ENCODE measurements at regions not wholly inside any gene's neighbourhood (a gene's known extent, or its start where the extent isn't known, plus 50 kb on each side); places are given as distances from the start of the nearest gene placed in this dataset.

DNA sequence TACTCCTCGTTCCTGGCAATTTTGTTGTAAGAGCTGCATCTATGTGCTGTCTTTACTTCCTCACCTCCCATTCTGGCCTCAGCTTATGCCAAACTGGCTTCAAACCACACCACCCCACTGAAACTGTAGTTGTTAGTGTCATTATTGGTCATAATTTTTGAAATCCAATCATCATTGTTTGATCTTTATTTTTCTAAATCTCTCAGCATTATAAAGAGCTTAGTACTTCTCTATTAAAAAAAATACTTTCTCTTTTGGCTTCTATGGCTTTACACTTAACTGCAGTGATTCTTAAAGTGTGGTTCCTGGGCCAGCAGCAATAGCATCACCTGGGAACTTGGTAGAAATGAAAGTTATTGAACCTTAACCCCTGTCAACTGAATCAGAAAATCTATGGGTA, 83.5 kb upstream of the GRPR start:
- Histone ChIP-seq H3K9me3 (ENCODE audit: control insufficient read depth, low read depth, low read length) (no peaks in the 10 kb centered on the region), H2AFZ (ENCODE audit: control insufficient read depth, low read length) (no peak overlapping the region), H3K36me3 (ENCODE audit: control insufficient read depth in 2 of 2, extremely low read depth in 1 of 2, insufficient read depth in 2 of 2, low read length in 2 of 2) (no peaks in the 10 kb centered on the region), H3K27ac (ENCODE audit: control insufficient read depth, insufficient read depth, low read length) (no peak overlapping the region), H3K9me1 (ENCODE audit: control insufficient read depth, extremely low read depth, insufficient read depth, low read length) (no peaks in the 10 kb centered on the region), H3K4me1 (ENCODE audit: control insufficient read depth, extremely low read depth, insufficient read depth, low read length) (no peaks in the 10 kb centered on the region), H3K79me2 (ENCODE audit: control insufficient read depth, insufficient read depth, low read length) (no peaks in the 10 kb centered on the region), H4K20me1 (ENCODE audit: control insufficient read depth, extremely low read depth, insufficient read depth, low read length) (no peaks in the 10 kb centered on the region), H3K4me3 (ENCODE audit: control insufficient read depth in 2 of 3, extremely low read depth in 1 of 3, insufficient read depth in 2 of 3, low read depth in 1 of 3, low read length in 3 of 3) (no peak overlapping the region), H3K4me2 (ENCODE audit: control insufficient read depth, extremely low read depth, insufficient read depth, low read depth, low read length) (no peak overlapping the region), H3K27me3 (ENCODE audit: control insufficient read depth, extremely low read depth, insufficient read depth, low read length) (no peaks in the 10 kb centered on the region), H3K9ac (ENCODE audit: control insufficient read depth, extremely low read depth, insufficient read depth, low read length) (no peak overlapping the region)
- FAIRE-seq (no peak), DNase-seq (ENCODE audit: low read depth, low spot score) (no peak)
- dilution Hi-C loops (cut with MboI; ENCODE audit: extremely low pct_ligation_motif_present, low sequenced_read_pairs): no loop called here
- no peak for TF ChIP-seq EZH2 (IDR thresholded peaks at IDR 0.05; ENCODE audit: low read length)

DNA sequence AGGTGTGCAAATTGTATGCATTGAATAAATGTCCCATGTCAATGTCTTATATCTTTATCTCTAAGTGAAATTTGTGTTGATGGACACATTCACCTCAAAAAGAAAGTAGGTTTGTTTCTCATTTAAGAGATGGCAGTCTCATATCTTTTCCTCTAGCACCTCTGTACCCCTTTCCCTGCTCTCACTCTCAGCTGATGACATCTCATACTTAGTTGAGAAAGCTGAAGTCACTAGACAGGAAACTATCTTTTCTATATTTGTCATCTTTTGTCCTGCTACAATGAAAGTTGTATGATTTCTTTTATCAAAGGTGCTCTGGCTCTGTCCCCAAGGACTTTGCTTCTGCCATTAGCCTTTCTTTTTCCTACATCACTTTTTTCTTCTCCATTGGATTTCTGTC, 84.0 kb upstream of the GRPR start:
- no peaks in the 10 kb centered on the region for H3K4me1 ChIP-seq (ENCODE audit: control insufficient read depth, extremely low read depth, insufficient read depth, low read length)
- no peaks in the 10 kb centered on the region for H3K9me1 ChIP-seq (ENCODE audit: control insufficient read depth, extremely low read depth, insufficient read depth, low read length)
- no peaks in the 10 kb centered on the region for H3K36me3 ChIP-seq (ENCODE audit: control insufficient read depth in 2 of 2, extremely low read depth in 1 of 2, insufficient read depth in 2 of 2, low read length in 2 of 2)
- dilution Hi-C loops (cut with MboI; ENCODE audit: extremely low pct_ligation_motif_present, low sequenced_read_pairs): no loop called here
- no peaks in the 10 kb centered on the region for H4K20me1 ChIP-seq (ENCODE audit: control insufficient read depth, extremely low read depth, insufficient read depth, low read length)
- H3K27me3 ChIP-seq (ENCODE audit: control insufficient read depth, extremely low read depth, insufficient read depth, low read length): no peaks in the 10 kb centered on the region
- H3K9ac ChIP-seq (ENCODE audit: control insufficient read depth, extremely low read depth, insufficient read depth, low read length): no peak overlapping the region
- no peak overlapping the region for H3K4me3 ChIP-seq (ENCODE audit: control insufficient read depth in 2 of 3, extremely low read depth in 1 of 3, insufficient read depth in 2 of 3, low read depth in 1 of 3, low read length in 3 of 3)
- no peaks in the 10 kb centered on the region for H3K79me2 ChIP-seq (ENCODE audit: control insufficient read depth, insufficient read depth, low read length)
- H3K4me2 ChIP-seq (ENCODE audit: control insufficient read depth, extremely low read depth, insufficient read depth, low read depth, low read length): no peak overlapping the region
- H3K27ac ChIP-seq (ENCODE audit: control insufficient read depth, insufficient read depth, low read length): no peak overlapping the region
- TF ChIP-seq, protein P1, sequence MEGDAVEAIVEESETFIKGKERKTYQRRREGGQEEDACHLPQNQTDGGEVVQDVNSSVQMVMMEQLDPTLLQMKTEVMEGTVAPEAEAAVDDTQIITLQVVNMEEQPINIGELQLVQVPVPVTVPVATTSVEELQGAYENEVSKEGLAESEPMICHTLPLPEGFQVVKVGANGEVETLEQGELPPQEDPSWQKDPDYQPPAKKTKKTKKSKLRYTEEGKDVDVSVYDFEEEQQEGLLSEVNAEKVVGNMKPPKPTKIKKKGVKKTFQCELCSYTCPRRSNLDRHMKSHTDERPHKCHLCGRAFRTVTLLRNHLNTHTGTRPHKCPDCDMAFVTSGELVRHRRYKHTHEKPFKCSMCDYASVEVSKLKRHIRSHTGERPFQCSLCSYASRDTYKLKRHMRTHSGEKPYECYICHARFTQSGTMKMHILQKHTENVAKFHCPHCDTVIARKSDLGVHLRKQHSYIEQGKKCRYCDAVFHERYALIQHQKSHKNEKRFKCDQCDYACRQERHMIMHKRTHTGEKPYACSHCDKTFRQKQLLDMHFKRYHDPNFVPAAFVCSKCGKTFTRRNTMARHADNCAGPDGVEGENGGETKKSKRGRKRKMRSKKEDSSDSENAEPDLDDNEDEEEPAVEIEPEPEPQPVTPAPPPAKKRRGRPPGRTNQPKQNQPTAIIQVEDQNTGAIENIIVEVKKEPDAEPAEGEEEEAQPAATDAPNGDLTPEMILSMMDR (optimal IDR thresholded peaks at IDR 0.05 in 1 of 3, IDR thresholded peaks at IDR 0.05 in 1 of 3, conservative IDR thresholded peaks at IDR 0.05 in 1 of 3; ENCODE audit: extremely low read depth in 1 of 3, insufficient read depth in 2 of 3, low read length in 3 of 3): no peak
- no peak overlapping the region for H2AFZ ChIP-seq (ENCODE audit: control insufficient read depth, low read length)
- FAIRE-seq (no peak), DNase-seq (ENCODE audit: low read depth, low spot score) (no peak)
- H3K9me3 ChIP-seq (ENCODE audit: control insufficient read depth, low read depth, low read length): no peaks in the 10 kb centered on the region

DNA sequence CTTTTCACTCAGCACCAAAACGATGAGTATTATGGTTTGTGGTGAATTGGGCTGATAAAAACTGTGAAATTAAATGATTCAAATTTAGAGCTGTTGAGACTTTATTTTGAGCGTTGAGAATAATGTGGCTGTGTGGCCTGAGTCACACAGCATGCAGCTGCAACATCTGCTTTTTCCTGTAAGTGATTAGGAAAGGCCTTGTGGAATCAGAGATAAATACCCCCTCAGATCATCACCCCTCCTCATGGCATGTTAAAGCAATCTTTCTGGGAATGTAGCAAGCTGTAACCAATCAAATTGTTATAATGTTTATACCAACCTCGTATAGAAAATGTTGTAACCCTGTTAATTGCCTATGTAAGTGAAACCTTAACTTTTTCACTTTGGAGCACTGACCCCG, 90.0 kb upstream of the GRPR start:
- H2AFZ ChIP-seq (ENCODE audit: control insufficient read depth, low read length): no peak overlapping the region
- H3K79me2 ChIP-seq (ENCODE audit: control insufficient read depth, insufficient read depth, low read length): no peaks in the 10 kb centered on the region
- dilution Hi-C loops (cut with MboI; ENCODE audit: extremely low pct_ligation_motif_present, low sequenced_read_pairs): no loop called here
- no peaks in the 10 kb centered on the region for H3K36me3 ChIP-seq (ENCODE audit: control insufficient read depth in 2 of 2, extremely low read depth in 1 of 2, insufficient read depth in 2 of 2, low read length in 2 of 2)
- no peak overlapping the region for H3K4me2 ChIP-seq (ENCODE audit: control insufficient read depth, extremely low read depth, insufficient read depth, low read depth, low read length)
- H3K4me1 ChIP-seq (ENCODE audit: control insufficient read depth, extremely low read depth, insufficient read depth, low read length): no peaks in the 10 kb centered on the region
- no peak overlapping the region for H3K27ac ChIP-seq (ENCODE audit: control insufficient read depth, insufficient read depth, low read length)
- H4K20me1 ChIP-seq (ENCODE audit: control insufficient read depth, extremely low read depth, insufficient read depth, low read length): no peaks in the 10 kb centered on the region
- H3K9ac ChIP-seq (ENCODE audit: control insufficient read depth, extremely low read depth, insufficient read depth, low read length): no peak overlapping the region
- H3K9me1 ChIP-seq (ENCODE audit: control insufficient read depth, extremely low read depth, insufficient read depth, low read length): no peaks in the 10 kb centered on the region
- no peaks in the 10 kb centered on the region for H3K9me3 ChIP-seq (ENCODE audit: control insufficient read depth, low read depth, low read length)
- FAIRE-seq: no peak
- no peaks in the 10 kb centered on the region for H3K27me3 ChIP-seq (ENCODE audit: control insufficient read depth, extremely low read depth, insufficient read depth, low read length)
- no peak overlapping the region for H3K4me3 ChIP-seq (ENCODE audit: control insufficient read depth in 2 of 3, extremely low read depth in 1 of 3, insufficient read depth in 2 of 3, low read depth in 1 of 3, low read length in 3 of 3)
- no peak for TF ChIP-seq EZH2 (IDR thresholded peaks at IDR 0.05; ENCODE audit: low read length)
- TF ChIP-seq, protein P1 (optimal IDR thresholded peaks at IDR 0.05 in 1 of 3, IDR thresholded peaks at IDR 0.05 in 1 of 3, conservative IDR thresholded peaks at IDR 0.05 in 1 of 3; ENCODE audit: extremely low read depth in 1 of 3, insufficient read depth in 2 of 3, low read length in 3 of 3): no peak
- no peak for DNase-seq (ENCODE audit: low read depth, low spot score)

Measured in keratinocyte (primary cell).